ENCODE measurements at regions not wholly inside any gene's neighbourhood (a gene's known extent, or its start where the extent isn't known, plus 50 kb on each side); places are given as distances from the start of the nearest gene placed in this dataset.

GRCh38 chr18:56382541-56382940 lies 255.9 kb downstream of the TXNL1 start:
- no peak for ATAC-seq
- Histone ChIP-seq H3K27ac (no peak overlapping the region), H3K4me1 (peaks cover 0 to 8% (median 0%) of the 10 kb centered on the region in 3 donors), H3K27me3 (no peaks in the 10 kb centered on the region), H3K4me3 (no peak overlapping the region), H3K9me3 (no peaks in the 10 kb centered on the region), H3K36me3 (no peaks in the 10 kb centered on the region)
- WGBS, 2 donors (ENCODE audit: low coverage in 1 of 2) = 45 to 74% methylated on average over 4 of the region's 4 CpGs
- no peak for TF ChIP-seq CTCF (IDR thresholded peaks at IDR 0.05)
- no peak for TF ChIP-seq POLR2AphosphoS5 (IDR thresholded peaks at IDR 0.05)
- TF ChIP-seq EP300 (IDR thresholded peaks at IDR 0.05) = no peak
- TF ChIP-seq POLR2A (IDR thresholded peaks at IDR 0.05) = no peak

GRCh38 chr18:56381196-56381595 lies 257.2 kb downstream of the TXNL1 start:
- Histone ChIP-seq H3K36me3 (no peaks in the 10 kb centered on the region), H3K9me3 (no peaks in the 10 kb centered on the region), H3K4me1 (peaks cover 0 to 8% (median 0%) of the 10 kb centered on the region in 3 donors), H3K27ac (no peak overlapping the region), H3K4me3 (no peak overlapping the region), H3K27me3 (no peaks in the 10 kb centered on the region)
- no peak for ATAC-seq
- 73% methylated on average over 3 of the region's 3 CpGs; no CpG with 5 or more reads in 1 of the 2 donors for WGBS, 2 donors (ENCODE audit: low coverage in 1 of 2)
- no peak for TF ChIP-seq CTCF (IDR thresholded peaks at IDR 0.05)
- no peak for TF ChIP-seq POLR2AphosphoS5 (IDR thresholded peaks at IDR 0.05)
- TF ChIP-seq POLR2A (IDR thresholded peaks at IDR 0.05) = no peak
- no peak for TF ChIP-seq EP300 (IDR thresholded peaks at IDR 0.05)

- no peak for ATAC-seq
- H3K9me3 ChIP-seq = no peaks in the 10 kb centered on the region
- no peak overlapping the region for H3K27ac ChIP-seq
- no peaks in the 10 kb centered on the region for H3K27me3 ChIP-seq
- WGBS, 2 donors (ENCODE audit: low coverage in 1 of 2) = 92 to 96% methylated on average over 7 to 8 of the region's 8 CpGs
- no peaks in the 10 kb centered on the region for H3K36me3 ChIP-seq
- no peak overlapping the region for H3K4me3 ChIP-seq
- TF ChIP-seq EP300 (IDR thresholded peaks at IDR 0.05) (no peak), POLR2A (IDR thresholded peaks at IDR 0.05) (no peak), POLR2AphosphoS5 (IDR thresholded peaks at IDR 0.05) (no peak), CTCF (IDR thresholded peaks at IDR 0.05) (no peak)
- peaks cover 0 to 8% (median 0%) of the 10 kb centered on the region in 3 donors for H3K4me1 ChIP-seq
Measured at GRCh38 chr18:56380685-56381084, 257.7 kb downstream of the TXNL1 start.

- Histone ChIP-seq H3K4me3 (no peak overlapping the region), H3K27me3 (no peaks in the 10 kb centered on the region), H3K9me3 (no peaks in the 10 kb centered on the region), H3K27ac (no peak overlapping the region), H3K36me3 (no peaks in the 10 kb centered on the region), H3K4me1 (peaks cover 0 to 8% (median 0%) of the 10 kb centered on the region in 3 donors)
- no peak for ATAC-seq
- TF ChIP-seq EP300 (IDR thresholded peaks at IDR 0.05) (no peak), CTCF (IDR thresholded peaks at IDR 0.05) (no peak), POLR2AphosphoS5 (IDR thresholded peaks at IDR 0.05) (no peak), POLR2A (IDR thresholded peaks at IDR 0.05) (no peak)
- 69 to 72% methylated on average over 5 to 6 of the region's 6 CpGs for WGBS, 2 donors (ENCODE audit: low coverage in 1 of 2)
Measured at GRCh38 chr18:56379256-56379655, 259.1 kb downstream of the TXNL1 start.

- H3K36me3 ChIP-seq = no peaks in the 10 kb centered on the region
- no peaks in the 10 kb centered on the region for H3K9me3 ChIP-seq
- peaks cover 0 to 8% (median 0%) of the 10 kb centered on the region in 3 donors for H3K4me1 ChIP-seq
- ATAC-seq = no peak
- WGBS, 2 donors (ENCODE audit: low coverage in 1 of 2) = 52 to 67% methylated on average over 9 of the region's 9 CpGs
- H3K27me3 ChIP-seq = no peaks in the 10 kb centered on the region
- no peak overlapping the region for H3K27ac ChIP-seq
- no peak for TF ChIP-seq POLR2A (IDR thresholded peaks at IDR 0.05)
- TF ChIP-seq POLR2AphosphoS5 (IDR thresholded peaks at IDR 0.05) = no peak
- TF ChIP-seq CTCF (IDR thresholded peaks at IDR 0.05) = no peak
- TF ChIP-seq EP300 (IDR thresholded peaks at IDR 0.05) = no peak
- no peak overlapping the region for H3K4me3 ChIP-seq
Measured at GRCh38 chr18:56377231-56377630, 261.2 kb downstream of the TXNL1 start.

All from gastroesophageal sphincter (tissue), 4 donors.